Ishikawa (cell line): ENCODE measurements at regions not wholly inside any gene's neighbourhood (a gene's known extent, or its start where the extent isn't known, plus 50 kb on each side); places are given as distances from the start of the nearest gene placed in this dataset.

Experiments
- CEBPB ChIP-seq: IDR thresholded peaks from 2 replicates; pipeline ENCODE4 v1.6.1; 2012
- CREB1 ChIP-seq: IDR thresholded peaks from 2 replicates; pipeline ENCODE4 v1.6.1; 2012; ENCODE audit warnings: low read depth
- EGR1 ChIP-seq: IDR thresholded peaks from 2 replicates; pipeline ENCODE4 v1.6.1; 2012
- EP300 ChIP-seq: IDR thresholded peaks from 2 replicates; pipeline ENCODE4 v1.6.1; 2012; ENCODE audit warnings: borderline replicate concordance
- FOXM1 ChIP-seq: IDR thresholded peaks from 2 replicates; pipeline ENCODE4 v1.6.1; 2012; ENCODE audit warnings: low read depth, borderline replicate concordance
- NFIC ChIP-seq: IDR thresholded peaks from 2 replicates; pipeline ENCODE4 v1.6.1; 2012
- TAF1 ChIP-seq: IDR thresholded peaks from 2 replicates; pipeline ENCODE4 v1.6.1; 2012; ENCODE audit warnings: low read depth, mild to moderate bottlenecking
- TCF12 ChIP-seq: IDR thresholded peaks from 2 replicates; pipeline ENCODE4 v1.6.1; 2012; ENCODE audit warnings: low read depth
- USF1 ChIP-seq: IDR thresholded peaks from 2 replicates; pipeline ENCODE4 v1.6.1; 2012
- YY1 ChIP-seq: IDR thresholded peaks from 2 replicates; pipeline ENCODE4 v1.6.1; 2012; ENCODE audit warnings: low read depth
- ZBTB7A ChIP-seq: IDR thresholded peaks from 2 replicates; pipeline ENCODE4 v1.6.1; 2012; ENCODE audit warnings: low read depth
- TF ChIP-seq, protein P1 (sequence below): IDR thresholded peaks from 2 replicates; pipeline ENCODE4 v1.6.1; 2012; ENCODE audit warnings: low read depth, mild to moderate bottlenecking
- TF ChIP-seq, protein P2 (sequence below): IDR thresholded peaks from 2 replicates; pipeline ENCODE4 v1.6.1; 2012

DNA sequence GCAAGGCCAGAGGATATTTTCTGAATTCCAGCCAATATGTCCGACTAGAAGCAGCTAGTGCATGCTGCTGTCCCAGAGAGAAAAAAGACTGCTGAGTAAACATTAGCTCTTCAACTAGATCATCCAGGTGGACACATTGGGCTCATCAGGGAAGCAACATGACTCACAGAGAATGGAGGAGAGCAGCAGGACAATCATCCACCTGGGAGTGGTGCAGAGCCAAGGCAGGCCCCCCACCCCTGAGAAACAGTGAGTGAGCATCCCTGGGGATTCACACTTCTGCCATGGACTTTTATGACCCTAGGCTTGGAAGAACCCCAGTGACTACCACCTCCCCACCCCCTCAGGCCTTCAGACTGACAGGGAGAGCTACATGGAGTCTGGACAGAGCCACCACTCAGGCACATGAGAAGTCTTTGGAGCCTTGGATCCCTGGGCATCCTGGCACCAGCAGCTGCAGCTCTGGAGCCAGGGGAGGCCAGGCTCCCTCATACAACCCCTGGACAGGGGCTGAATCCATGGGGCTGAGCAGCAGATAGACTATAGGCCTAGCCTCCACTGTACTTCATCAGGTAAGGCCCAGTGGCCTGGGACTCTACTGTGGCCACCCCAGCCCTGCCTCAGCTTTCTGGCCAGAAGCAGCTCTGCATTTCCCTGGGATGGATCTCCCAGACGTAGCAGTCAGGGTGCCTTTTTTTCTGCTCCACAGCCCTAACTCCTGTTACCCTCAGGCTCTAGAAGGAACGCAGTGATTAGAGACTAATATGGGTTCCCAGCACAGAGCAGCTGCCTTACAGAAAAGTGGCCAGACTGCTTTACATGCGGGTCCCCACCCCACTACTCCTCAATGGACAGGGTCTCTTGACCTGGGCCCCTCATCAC lies 82.9 kb upstream of the RNF217 start:
- TF ChIP-seq EP300 (no peak), TCF12 (no peak), TAF1 (no peak), FOXM1 (no peak), CREB1 (no peak), CEBPB (no peak), YY1 (no peak), EGR1 (no peak), NFIC (no peak), USF1 (no peak), ZBTB7A (no peak)
- TF ChIP-seq, protein P1, sequence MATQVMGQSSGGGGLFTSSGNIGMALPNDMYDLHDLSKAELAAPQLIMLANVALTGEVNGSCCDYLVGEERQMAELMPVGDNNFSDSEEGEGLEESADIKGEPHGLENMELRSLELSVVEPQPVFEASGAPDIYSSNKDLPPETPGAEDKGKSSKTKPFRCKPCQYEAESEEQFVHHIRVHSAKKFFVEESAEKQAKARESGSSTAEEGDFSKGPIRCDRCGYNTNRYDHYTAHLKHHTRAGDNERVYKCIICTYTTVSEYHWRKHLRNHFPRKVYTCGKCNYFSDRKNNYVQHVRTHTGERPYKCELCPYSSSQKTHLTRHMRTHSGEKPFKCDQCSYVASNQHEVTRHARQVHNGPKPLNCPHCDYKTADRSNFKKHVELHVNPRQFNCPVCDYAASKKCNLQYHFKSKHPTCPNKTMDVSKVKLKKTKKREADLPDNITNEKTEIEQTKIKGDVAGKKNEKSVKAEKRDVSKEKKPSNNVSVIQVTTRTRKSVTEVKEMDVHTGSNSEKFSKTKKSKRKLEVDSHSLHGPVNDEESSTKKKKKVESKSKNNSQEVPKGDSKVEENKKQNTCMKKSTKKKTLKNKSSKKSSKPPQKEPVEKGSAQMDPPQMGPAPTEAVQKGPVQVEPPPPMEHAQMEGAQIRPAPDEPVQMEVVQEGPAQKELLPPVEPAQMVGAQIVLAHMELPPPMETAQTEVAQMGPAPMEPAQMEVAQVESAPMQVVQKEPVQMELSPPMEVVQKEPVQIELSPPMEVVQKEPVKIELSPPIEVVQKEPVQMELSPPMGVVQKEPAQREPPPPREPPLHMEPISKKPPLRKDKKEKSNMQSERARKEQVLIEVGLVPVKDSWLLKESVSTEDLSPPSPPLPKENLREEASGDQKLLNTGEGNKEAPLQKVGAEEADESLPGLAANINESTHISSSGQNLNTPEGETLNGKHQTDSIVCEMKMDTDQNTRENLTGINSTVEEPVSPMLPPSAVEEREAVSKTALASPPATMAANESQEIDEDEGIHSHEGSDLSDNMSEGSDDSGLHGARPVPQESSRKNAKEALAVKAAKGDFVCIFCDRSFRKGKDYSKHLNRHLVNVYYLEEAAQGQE = no peak
- TF ChIP-seq, protein P2, sequence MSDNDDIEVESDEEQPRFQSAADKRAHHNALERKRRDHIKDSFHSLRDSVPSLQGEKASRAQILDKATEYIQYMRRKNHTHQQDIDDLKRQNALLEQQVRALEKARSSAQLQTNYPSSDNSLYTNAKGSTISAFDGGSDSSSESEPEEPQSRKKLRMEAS = no peak
